Kidney (tissue), 13 donors: ENCODE measurements at regions not wholly inside any gene's neighbourhood (a gene's known extent, or its start where the extent isn't known, plus 50 kb on each side); places are given as distances from the start of the nearest gene placed in this dataset.

Experiments used
- DNase-seq, 5 donors: peaks; one replicate each; pipeline ENCODE4 v3.0.0-alpha.2; 2013 to 2020
- FAIRE-seq: peaks from 2 replicates; lab custom pipeline; 2012; peaks lifted over from hg19 to GRCh38; lab: Jason Lieb, UNC
- H3K27ac ChIP-seq, 2 donors: one replicate each; pipeline ENCODE4 v1.7.0; 2013; ENCODE audit warnings: low read depth in 2 of 2, low read length in 2 of 2, inconsistent platforms in 1 of 2
- H3K27me3 ChIP-seq: one replicate; pipeline ENCODE4 v1.7.1; 2013; ENCODE audit warnings: low read length, inconsistent platforms; ENCODE audit not compliant: control insufficient read depth, insufficient read depth
- H3K36me3 ChIP-seq, 3 donors: one replicate each; pipeline versions ENCODE4 v1.7.0 to v1.7.1; 2013; ENCODE audit warnings: low read length in 3 of 3, control low read depth in 1 of 3, inconsistent platforms in 1 of 3; ENCODE audit not compliant: insufficient read depth in 3 of 3, control insufficient read depth in 2 of 3
- H3K4me1 ChIP-seq, 3 donors: one replicate each; pipeline versions ENCODE4 v1.7.0 to v1.7.1; 2013; ENCODE audit warnings: low read length in 3 of 3, inconsistent platforms in 1 of 3, low read depth in 1 of 3; ENCODE audit not compliant: control insufficient read depth in 2 of 3, insufficient read depth in 2 of 3
- H3K4me3 ChIP-seq, 3 donors: one replicate each; pipeline versions ENCODE4 v1.7.0 to v1.8.1; 2013; ENCODE audit warnings: low read length in 3 of 3, control low read depth in 1 of 3, inconsistent platforms in 1 of 3
- H3K9ac ChIP-seq, 3 donors: one replicate each; pipeline versions ENCODE4 v1.7.0 to v1.7.1; 2013; ENCODE audit warnings: low read length in 3 of 3, control low read depth in 1 of 3, inconsistent platforms in 1 of 3
- H3K9me3 ChIP-seq, 3 donors: one replicate each; pipeline versions ENCODE4 v1.7.0 to v1.7.1; 2013; ENCODE audit warnings: low read length in 3 of 3, control low read depth in 1 of 3, inconsistent platforms in 1 of 3; ENCODE audit not compliant: control insufficient read depth in 2 of 3, insufficient read depth in 1 of 3
- CTCF ChIP-seq: IDR thresholded peaks from 3 replicates; pipeline ENCODE4 v1.5.1; 2012; ENCODE audit warnings: mild to moderate bottlenecking, moderate library complexity, borderline replicate concordance; ENCODE audit not compliant: insufficient read depth; ENCODE audit errors: extremely low read depth
- intact Hi-C: fragments of 100-400 bp; cut with DNase I; formaldehyde crosslinking; loops from one replicate; pipeline ENCODE4 v1.11.1; 2022
- donor health status: control.
- donor health status: control.
- donor health status: control.
- donor health status: control.
- donor health status: control.
- donor health status: DM: yes; HTN: yes; CAD: no.
- donor health status: Normal renal cell carcinoma (clear cell type).

GRCh38 chr3:94532951-94533350 is 470.1 kb downstream of the NSUN3 start:
- H3K9me3 ChIP-seq: no peaks in the 10 kb centered on the region
- no peak overlapping the region for H3K27ac ChIP-seq
- FAIRE-seq (no peak), DNase-seq (no peak)
- no peak overlapping the region for H3K4me3 ChIP-seq
- no peaks in the 10 kb centered on the region for H3K4me1 ChIP-seq
- H3K9ac ChIP-seq: no peak overlapping the region
- H3K27me3 ChIP-seq: no peaks in the 10 kb centered on the region
- intact Hi-C loops: no loop called here
- H3K36me3 ChIP-seq: no peaks in the 10 kb centered on the region
- no peak for TF ChIP-seq CTCF

GRCh38 chr3:94539937-94540336 is 477.1 kb downstream of the NSUN3 start:
- TF ChIP-seq CTCF: no peak
- H3K27me3 ChIP-seq: no peaks in the 10 kb centered on the region
- H3K36me3 ChIP-seq: no peaks in the 10 kb centered on the region
- no peak for DNase-seq
- intact Hi-C loops: no loop called here
- no peak overlapping the region for H3K9ac ChIP-seq
- FAIRE-seq: no peak
- H3K4me3 ChIP-seq: no peak overlapping the region
- H3K4me1 ChIP-seq: no peaks in the 10 kb centered on the region
- no peak overlapping the region for H3K27ac ChIP-seq
- H3K9me3 ChIP-seq: no peaks in the 10 kb centered on the region

DNA sequence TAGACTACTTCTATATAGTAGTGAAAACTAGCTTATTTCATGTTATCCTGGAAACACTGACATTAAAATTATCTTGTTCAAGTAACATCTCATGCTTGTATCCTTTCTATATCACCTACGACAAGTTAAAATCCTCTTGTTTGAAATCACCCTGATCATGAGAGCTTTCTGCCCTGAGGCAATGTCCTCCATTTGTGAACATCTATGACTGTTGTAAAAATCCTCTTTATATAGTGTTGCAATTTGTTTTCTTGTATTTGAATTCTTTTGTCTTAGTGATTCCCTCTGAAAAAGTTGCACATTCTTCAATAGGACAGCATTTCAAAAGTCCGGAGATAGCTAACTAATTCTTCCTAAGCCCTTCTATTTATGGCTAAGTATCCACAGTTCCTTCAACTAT is 480.3 kb downstream of the NSUN3 start:
- TF ChIP-seq CTCF: no peak
- intact Hi-C loops: no loop called here
- DNase-seq: no peak

DNA sequence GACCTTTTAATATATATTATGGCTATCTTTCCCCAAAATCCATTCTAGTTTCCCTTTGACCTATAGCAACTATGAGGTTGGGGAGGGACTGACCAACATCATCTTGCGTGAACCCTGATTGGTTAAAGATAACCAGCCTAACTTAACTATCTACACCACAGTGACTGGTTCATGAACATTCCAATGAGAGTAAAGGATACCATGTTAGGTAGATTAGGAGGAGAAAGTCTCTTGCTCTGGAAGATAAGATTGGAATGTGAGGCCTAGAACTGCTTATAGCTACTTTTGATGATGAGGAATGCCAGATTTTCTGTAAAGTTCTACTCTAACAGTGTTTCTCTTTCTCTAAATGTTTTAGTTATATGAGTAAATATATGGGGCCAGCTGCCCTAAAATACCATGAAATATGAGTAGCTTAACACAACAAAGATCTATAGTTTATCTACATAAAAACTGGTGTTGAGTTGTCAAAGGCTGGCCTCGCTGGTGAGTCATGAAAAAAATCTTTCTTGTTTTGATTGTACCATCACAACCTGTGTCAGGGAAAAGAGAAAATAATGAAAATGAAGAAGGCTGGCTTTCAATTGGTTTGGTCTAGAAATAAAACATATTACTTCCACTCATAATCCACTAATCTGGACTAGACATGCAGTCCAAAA is 481.4 kb downstream of the NSUN3 start:
- Histone ChIP-seq H3K36me3 (no peaks in the 10 kb centered on the region), H3K27ac (no peak overlapping the region), H3K27me3 (no peaks in the 10 kb centered on the region), H3K4me1 (no peaks in the 10 kb centered on the region), H3K9ac (no peak overlapping the region), H3K9me3 (no peaks in the 10 kb centered on the region), H3K4me3 (no peak overlapping the region)
- DNase-seq: no peak
- intact Hi-C loops: no loop called here
- TF ChIP-seq CTCF: no peak
- no peak for FAIRE-seq

More for the DNA sequence above, 480.3 kb downstream of the NSUN3 start:
- H3K27me3 ChIP-seq: no peaks in the 10 kb centered on the region
- H3K36me3 ChIP-seq: no peaks in the 10 kb centered on the region
- no peaks in the 10 kb centered on the region for H3K4me1 ChIP-seq
- no peak overlapping the region for H3K4me3 ChIP-seq
- H3K9ac ChIP-seq: no peak overlapping the region
- no peak for FAIRE-seq
- H3K27ac ChIP-seq: no peak overlapping the region
- H3K9me3 ChIP-seq: no peaks in the 10 kb centered on the region
